ENCODE measurements at regions not wholly inside any gene's neighbourhood (a gene's known extent, or its start where the extent isn't known, plus 50 kb on each side); places are given as distances from the start of the nearest gene placed in this dataset.

DNA sequence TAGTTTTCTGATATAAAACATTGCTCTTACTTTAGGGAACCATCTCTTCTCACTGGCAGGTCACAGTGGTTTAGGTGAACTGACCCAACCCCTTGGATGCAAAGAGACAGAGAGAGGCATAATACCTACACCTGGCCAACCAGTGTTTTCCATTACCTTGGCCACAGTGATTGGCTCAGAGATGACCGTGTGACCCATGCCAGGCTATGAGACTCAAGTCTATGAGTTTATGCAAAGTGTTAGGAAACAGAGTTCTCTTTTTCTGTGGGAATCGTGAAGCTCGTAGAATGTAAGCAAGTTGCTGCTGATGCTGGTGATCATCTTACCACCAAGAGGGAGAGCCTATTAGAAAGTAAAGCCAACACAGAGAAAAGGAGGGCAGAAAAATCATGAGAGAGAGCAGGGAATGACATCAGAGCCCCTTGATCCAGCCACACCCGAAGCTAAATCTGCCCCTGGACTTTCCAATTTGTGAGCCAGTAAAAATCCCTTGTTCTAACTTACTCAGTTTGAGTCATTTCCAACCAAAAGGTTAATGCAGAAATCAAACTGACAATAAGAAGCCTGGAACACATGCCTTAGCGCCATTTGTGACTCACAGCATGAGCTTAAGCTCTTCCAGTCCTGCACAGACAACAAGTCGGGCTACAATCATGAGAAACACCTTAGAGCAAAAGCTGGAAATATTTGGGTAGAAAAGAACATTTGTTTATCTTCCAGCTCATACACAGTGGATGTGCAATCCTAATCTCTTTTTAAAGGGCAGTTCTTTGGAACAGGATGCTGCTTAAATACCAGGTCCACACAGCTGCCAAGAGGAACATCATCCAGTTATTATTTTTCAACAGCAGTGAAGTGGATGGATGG, 81.3 kb upstream of the KAZN start:
- H3K9ac ChIP-seq (ENCODE audit: insufficient read depth in 1 of 2, low read length in 2 of 2), result no peak overlapping the region
- ATAC-seq (ENCODE audit: insufficient read depth, low FRiP score), result peak; percentile 73
- no peak overlapping the region for H3K4me3 ChIP-seq
- TF ChIP-seq CTCF (IDR thresholded peaks at IDR 0.05; ENCODE audit: control extremely low read depth, extremely low read depth), result no peak
- WGBS, 2 donors, result 72 to 82% methylated on average over 6 of the region's 6 CpGs
- peaks cover 0 to 3% (median 0%) of the 10 kb centered on the region in 3 donors for H3K27me3 ChIP-seq (ENCODE audit: control insufficient read depth in 3 of 3, insufficient read depth in 3 of 3, low read length in 2 of 3)
- peak; percentile 52 to 85 (median 80) for DNase-seq
- H3K36me3 ChIP-seq (ENCODE audit: control insufficient read depth in 4 of 4, insufficient read depth in 4 of 4, low read length in 4 of 4), result no peaks in the 10 kb centered on the region
- H3K9me3 ChIP-seq (ENCODE audit: control insufficient read depth in 4 of 4, insufficient read depth in 3 of 4, low read length in 3 of 4), result peaks cover 0 to 2% (median 0%) of the 10 kb centered on the region in 4 donors
- peak overlapping the region in 1 of 2 donors; percentile 74 for H3K27ac ChIP-seq (ENCODE audit: low read depth in 1 of 2, low read length in 1 of 2)
- peaks cover 0 to 58% (median 6%) of the 10 kb centered on the region in 5 donors for H3K4me1 ChIP-seq (ENCODE audit: control insufficient read depth in 5 of 5, insufficient read depth in 5 of 5, low read length in 5 of 5)

DNA sequence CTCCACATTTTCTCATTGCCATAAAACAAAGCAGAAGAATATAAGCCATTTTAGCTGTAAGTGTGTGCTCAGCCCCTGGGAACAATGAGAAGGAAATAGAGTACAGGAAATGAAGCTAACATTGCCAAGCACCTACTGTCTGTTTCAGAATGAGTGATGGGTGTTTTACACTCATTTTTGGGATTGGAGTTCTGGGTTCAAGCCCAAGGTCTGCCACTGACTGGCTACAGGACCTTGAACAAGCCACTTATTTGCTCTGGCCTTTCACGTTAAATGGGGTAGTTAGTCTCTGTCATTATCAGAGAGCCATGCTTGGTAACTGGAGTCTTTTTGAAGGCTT, 80.7 kb upstream of the KAZN start:
- H3K4me3 ChIP-seq, result no peak overlapping the region
- DNase-seq (no peak), ATAC-seq (ENCODE audit: insufficient read depth, low FRiP score) (no peak)
- TF ChIP-seq CTCF (IDR thresholded peaks at IDR 0.05; ENCODE audit: control extremely low read depth, extremely low read depth), result no peak
- no peak overlapping the region for H3K27ac ChIP-seq (ENCODE audit: low read depth in 1 of 2, low read length in 1 of 2)
- peaks cover 0 to 60% (median 6%) of the 10 kb centered on the region in 5 donors for H3K4me1 ChIP-seq (ENCODE audit: control insufficient read depth in 5 of 5, insufficient read depth in 5 of 5, low read length in 5 of 5)
- H3K27me3 ChIP-seq (ENCODE audit: control insufficient read depth in 3 of 3, insufficient read depth in 3 of 3, low read length in 2 of 3), result peaks cover 0 to 3% (median 0%) of the 10 kb centered on the region in 3 donors
- 67 to 69% methylated on average over 1 of the region's 1 CpG for WGBS, 2 donors
- H3K9ac ChIP-seq (ENCODE audit: insufficient read depth in 1 of 2, low read length in 2 of 2), result no peak overlapping the region
- peaks cover 0 to 2% (median 0%) of the 10 kb centered on the region in 4 donors for H3K9me3 ChIP-seq (ENCODE audit: control insufficient read depth in 4 of 4, insufficient read depth in 3 of 4, low read length in 3 of 4)
- no peaks in the 10 kb centered on the region for H3K36me3 ChIP-seq (ENCODE audit: control insufficient read depth in 4 of 4, insufficient read depth in 4 of 4, low read length in 4 of 4)

DNA sequence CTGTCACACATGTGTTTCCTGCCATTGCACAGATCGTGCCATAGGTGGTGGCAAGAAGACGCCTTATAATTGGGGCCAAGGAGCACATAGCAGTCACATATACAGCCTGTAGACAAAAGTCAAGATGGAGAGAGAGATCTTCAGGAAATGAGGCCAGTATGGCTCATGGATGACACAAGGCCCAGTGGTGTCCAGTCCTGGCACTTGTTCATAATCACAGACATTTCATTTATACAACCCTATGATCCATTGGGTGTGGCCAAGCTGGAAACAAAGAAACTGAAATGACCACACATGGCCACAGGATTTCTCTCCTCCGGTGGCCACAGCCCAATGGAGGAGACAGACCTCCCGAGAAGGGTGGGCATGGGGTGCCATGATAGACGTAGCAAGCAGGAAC, 78.5 kb upstream of the KAZN start:
- peaks cover 0 to 2% (median 0%) of the 10 kb centered on the region in 4 donors for H3K9me3 ChIP-seq (ENCODE audit: control insufficient read depth in 4 of 4, insufficient read depth in 3 of 4, low read length in 3 of 4)
- peak overlapping the region in 1 of 2 donors; percentile 63 for H3K27ac ChIP-seq (ENCODE audit: low read depth in 1 of 2, low read length in 1 of 2)
- H3K36me3 ChIP-seq (ENCODE audit: control insufficient read depth in 4 of 4, insufficient read depth in 4 of 4, low read length in 4 of 4), result no peaks in the 10 kb centered on the region
- peaks cover 0 to 65% (median 9%) of the 10 kb centered on the region in 5 donors for H3K4me1 ChIP-seq (ENCODE audit: control insufficient read depth in 5 of 5, insufficient read depth in 5 of 5, low read length in 5 of 5)
- TF ChIP-seq CTCF (IDR thresholded peaks at IDR 0.05; ENCODE audit: control extremely low read depth, extremely low read depth), result no peak
- no peak overlapping the region for H3K9ac ChIP-seq (ENCODE audit: insufficient read depth in 1 of 2, low read length in 2 of 2)
- no peak for ATAC-seq (ENCODE audit: insufficient read depth, low FRiP score)
- WGBS, 2 donors, result 78 to 86% methylated on average over 5 of the region's 5 CpGs
- no peak for DNase-seq
- H3K27me3 ChIP-seq (ENCODE audit: control insufficient read depth in 3 of 3, insufficient read depth in 3 of 3, low read length in 2 of 3), result peaks cover 0 to 3% (median 0%) of the 10 kb centered on the region in 3 donors
- no peak overlapping the region for H3K4me3 ChIP-seq
